SH-SY5Y (cell line): ENCODE measurements at regions not wholly inside any gene's neighbourhood (a gene's known extent, or its start where the extent isn't known, plus 50 kb on each side); places are given as distances from the start of the nearest gene placed in this dataset.

Experiments used
- GATA2 ChIP-seq: IDR thresholded peaks from 2 replicates; pipeline ENCODE4 v1.6.1; 2011; ENCODE audit warnings: mild to moderate bottlenecking, low read depth, low read length
- GATA3 ChIP-seq: IDR thresholded peaks from 2 replicates; pipeline ENCODE4 v1.6.1; 2011; ENCODE audit warnings: low read depth, mild to moderate bottlenecking, low read length, moderate library complexity

DNA sequence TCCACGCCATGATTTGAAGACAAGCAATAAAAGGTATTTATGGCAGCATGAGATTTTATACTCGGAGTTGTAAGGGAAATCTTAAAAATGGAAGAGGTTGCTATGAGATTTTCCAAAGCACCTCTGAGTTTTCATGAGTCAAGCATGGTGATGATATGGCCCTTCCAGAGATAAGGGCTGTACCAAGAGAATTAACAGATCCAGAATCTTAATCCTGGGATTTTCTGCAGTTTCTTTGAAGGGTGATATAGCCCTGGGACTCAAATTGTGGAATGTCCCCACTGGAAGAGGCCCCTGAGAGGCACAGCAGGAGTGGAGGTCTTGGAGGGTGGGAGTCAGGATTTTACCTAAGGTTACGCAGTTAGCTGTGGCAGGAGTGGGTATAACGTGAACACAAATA, 243.3 kb downstream of the ZNF621 start:
- TF ChIP-seq GATA3 (no peak), GATA2 (no peak)
